T-helper 2 cell (primary cell): ENCODE measurements at regions not wholly inside any gene's neighbourhood (a gene's known extent, or its start where the extent isn't known, plus 50 kb on each side); places are given as distances from the start of the nearest gene placed in this dataset.

Experiments used
- DNase-seq, 5 experiments: peaks; one replicate each; pipeline versions ENCODE4 v3.0.0 to v3.0.0-alpha.2; 2012 to 2022

DNA sequence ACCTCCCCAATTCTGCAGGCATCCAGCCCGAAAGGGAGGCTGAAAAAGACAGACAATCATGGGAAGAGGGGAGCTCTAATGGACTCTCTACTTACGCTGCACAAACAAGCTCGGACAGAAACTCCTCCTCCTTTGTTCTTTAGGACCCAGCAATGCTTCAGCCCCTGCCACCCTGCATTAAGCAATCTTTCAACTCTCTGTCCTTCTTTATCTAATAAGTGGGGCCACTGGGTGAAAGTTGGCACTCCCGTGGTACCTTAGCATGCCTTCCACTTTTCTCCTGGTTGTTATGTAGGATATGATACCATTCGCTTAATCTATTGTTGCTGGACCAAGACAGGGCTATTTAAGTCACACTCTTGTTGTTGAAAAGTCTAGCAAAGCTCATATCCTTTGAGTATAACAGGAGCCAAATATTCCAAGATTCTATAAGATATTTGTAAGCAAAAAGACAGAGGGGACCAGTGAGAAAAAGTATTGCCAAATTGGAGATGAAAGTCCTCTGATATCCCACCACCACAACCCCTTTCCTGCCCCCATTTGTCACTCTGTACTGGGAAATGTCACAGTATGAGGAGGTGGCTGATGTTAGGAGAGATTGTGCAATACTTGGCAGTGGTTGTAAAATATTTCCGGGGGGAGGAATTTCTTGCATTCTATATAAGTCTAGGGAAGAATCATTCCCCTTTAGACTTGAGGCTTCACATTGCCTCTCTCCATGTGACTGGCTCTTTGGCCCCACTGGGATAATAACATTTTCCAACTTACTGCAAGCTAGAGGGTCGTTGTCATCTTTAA lies 137.3 kb upstream of the GJB5 start:
- no peak for DNase-seq

DNA sequence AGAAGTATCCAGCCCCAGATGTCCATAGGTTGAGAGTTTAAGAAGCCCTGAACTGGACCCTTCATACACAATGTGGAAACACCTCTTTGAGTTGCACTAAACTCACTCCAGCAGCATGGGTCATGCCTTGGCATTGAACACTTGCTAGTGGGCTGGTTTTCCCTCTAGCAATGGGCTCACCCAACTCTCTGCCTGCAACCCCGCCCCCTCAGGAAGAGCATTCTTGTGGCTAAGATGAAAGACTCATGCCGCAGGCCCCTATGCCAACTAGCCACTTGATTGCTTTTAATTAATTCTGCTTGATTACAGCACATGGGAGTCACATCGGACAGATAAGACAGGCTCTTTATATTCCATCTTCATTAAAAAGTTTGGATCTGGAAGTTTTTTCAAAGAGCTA lies 136.5 kb upstream of the GJB5 start:
- no peak for DNase-seq

DNA sequence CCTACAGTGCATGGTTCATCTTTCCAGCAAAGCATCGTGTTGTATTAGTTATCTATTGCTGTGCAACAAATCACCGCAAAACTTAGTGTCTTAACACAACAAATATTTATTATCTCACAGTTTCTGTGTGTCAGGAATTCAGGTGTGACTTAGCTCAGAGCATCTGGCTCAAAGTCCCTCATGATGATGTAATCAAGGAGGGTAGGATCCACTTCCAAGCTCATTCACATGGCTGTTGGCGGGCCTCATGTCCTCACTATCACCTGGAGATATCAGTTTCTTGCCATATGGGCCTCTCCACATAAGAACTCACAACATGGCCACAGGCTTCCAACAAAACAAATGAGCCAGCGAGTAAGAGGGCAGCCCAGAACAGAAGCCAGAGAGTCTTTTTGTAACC lies 135.6 kb upstream of the GJB5 start:
- no peak for DNase-seq

DNA sequence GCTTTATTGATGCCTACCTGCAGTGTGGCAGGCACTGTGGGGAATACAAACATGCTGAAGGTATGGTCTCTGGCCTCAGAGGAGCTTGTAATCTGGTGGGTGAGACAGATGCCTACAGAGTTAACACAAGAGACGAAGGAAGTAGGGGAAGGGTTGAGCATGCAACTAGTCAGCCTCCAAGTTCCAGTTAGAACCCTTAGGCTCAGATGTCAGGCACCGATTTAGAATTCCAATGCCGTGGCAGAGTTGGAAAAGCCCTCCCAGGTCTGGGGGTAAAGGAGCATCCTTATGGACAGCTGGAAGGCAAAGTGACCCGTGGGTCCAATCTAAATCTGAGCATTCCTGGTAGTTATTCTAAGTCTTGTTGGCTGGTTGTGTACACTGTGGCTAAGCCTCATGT lies 132.9 kb upstream of the GJB5 start:
- no peak for DNase-seq

DNA sequence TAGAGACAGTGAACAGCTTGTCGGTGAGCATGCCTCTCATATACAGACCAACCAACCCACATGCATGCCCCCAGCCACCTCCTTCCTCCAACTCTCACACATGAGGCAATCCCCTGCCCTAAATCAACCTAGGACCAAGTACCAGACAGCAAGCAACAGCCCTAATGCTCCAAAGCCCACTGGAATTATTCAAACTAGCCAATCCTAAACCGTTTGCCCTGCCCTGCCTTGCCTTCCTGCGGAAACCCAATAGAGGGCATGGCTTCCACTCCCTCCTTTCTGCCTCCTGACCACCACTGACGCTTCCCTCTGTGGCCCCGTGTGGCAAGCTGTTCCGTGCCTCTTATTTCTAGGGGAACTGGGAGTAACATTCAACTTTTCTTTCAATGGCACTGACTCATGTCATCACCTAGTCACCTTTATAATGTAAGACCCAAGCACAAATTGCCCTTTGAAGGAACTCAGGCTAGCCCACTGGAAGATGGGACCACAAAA lies 129.3 kb upstream of the GJB5 start:
- no peak for DNase-seq

DNA sequence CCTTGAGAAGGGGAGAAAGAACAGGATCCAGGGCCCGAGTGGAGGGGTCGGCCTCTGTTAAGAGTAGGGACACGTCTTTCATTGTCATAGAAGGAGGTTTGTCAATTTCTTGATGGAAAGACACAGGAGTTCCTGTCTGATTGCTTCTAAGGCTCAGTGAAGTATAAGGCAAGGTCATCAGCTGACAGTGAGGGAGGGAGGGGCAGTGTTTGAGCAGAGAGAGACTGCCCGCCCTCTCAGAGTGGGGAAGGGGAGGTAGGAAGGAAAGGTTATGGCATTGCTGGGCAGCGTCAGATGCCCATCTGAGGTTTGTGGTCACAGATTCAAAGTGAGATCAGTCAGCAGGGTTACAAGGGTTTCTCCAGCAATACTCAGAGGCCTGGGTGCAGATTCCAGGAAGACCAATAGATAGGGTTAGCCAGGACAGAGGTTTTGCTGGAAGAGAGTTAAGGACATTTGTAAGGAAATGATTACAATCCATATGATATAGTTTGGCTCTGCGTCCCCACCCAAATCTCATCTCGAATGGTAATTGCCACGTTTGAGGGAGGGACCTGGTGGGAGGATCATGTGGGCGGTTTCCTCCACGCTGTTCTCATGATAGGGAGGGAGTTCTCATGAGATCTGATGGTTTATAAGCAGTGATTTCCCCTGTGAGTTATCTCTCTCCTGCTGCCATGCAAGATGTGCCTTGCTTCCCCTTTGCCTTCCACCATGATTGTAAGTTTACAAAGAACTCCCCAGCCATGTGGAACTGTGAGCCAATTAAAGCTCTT lies 127.2 kb upstream of the GJB5 start:
- no peak for DNase-seq

DNA sequence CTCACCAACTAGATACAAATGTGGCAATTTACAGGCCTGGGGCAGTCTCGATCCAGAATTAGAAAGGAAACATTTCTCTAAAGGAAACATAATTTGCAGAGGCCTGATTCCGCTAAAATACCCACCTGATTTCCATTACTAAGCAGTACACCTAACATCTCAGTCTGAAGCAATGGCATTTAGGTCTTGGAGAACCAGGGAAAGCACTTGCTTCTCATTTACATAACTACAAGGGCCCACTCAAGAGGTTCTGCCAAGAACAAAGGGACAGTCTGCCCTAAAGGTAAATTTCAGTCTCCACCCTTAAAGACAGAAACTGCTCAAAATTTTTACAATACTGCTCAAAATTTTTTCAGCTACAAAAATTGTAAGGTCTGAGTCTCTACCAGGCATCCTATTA lies 123.7 kb upstream of the GJB5 start:
- DNase-seq: no peak

DNA sequence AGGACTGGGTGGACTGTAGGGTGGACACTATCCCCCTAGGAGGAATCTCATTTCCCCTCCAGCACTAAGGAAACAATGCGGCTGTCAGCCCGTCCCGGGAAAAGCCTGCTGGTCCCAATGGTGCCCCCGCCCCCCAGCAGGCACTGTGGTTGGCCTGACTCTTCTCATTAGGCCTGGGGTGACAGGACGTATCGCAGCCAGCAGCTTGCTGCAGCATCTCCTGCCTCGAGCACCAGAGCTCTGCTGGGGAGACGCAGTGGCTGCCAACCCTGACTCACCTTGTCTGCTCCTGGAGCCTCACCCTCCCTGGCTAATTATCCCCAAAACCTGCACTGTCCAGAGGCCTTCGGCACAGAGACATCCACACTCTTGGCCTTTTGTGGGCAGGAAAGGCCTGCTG lies 115.1 kb upstream of the GJB5 start:
- DNase-seq: no peak

DNA sequence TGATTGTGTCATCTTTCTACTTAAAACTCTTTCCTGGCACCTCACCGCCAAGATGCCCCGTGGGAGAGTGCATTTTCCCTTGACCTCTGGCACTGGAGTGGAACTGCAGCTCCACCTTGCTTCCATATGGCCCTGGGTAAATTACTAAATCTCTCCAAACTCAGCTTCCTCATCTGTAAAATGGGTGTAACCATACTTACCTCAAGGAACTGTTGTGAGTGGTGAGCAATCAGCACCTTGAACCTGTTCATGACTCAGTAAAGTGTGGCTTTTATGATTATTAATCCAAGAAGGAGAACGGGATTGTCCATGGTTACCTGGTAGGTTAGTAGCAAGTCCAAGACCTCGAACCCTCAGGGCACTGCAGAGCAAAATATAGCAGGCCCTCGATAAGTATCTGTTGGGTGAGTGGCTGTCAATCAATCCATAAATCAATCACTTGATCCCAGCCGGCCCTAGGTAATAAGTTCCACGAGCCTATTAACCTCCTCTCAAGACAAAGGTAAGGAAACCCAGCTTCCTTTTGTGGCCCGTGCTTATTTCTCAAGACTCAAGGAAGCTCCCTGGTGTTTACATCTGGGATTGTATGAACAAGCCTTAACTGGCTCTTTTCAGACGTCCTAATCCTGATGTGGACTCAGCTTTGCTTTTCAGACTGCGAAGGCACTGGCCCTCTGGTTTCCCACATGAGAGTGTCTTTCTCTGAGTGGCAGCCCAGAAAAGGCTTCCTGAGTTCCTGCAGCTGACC lies 114.0 kb upstream of the GJB5 start:
- DNase-seq: no peak

DNA sequence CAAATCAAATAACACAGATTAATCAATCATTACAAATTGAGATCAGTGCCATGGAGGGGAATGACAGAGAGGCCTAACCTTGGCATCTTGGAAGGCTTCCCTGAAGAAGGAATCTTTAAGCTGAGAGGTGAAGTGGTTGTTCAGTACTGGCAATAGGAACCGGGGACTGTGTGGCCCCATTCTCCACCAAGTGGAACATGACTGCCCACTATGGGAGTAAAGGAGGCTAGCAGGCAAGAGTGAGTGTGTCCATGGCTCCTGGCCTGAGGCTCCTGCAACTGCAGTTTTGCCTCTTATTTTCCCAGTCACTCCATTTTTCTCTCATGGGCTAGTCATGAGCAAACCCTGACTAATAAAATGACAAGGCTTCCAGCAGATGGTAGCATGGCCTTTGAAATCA lies 112.2 kb upstream of the GJB5 start:
- DNase-seq: no peak

DNA sequence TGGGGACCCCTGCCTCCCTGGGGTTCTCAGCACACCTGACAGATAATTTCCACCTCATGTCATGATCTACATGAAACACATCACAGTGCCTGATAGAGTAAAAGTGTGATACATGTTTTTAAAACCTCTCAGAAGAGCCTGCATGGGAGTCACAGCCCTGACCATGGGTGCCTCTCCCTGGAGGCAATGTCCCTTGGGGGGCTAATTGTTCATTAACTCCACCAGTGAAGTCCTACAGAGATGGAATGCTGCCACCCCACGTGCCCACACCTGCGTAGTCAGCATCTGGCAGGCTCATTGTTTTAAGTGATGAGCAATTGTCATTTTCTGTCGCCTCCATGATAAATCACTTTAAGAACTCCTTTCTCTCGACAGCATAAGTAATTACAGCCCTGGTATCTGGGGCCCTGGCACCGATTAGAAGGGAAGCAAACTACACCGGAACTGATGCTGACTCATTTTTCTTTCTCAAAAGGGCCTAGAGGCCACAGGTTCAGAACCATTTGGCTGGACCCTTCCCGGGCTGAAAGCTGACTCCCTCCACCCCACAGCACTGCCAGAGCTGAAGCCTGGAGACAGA lies 109.6 kb upstream of the GJB5 start:
- no peak for DNase-seq

DNA sequence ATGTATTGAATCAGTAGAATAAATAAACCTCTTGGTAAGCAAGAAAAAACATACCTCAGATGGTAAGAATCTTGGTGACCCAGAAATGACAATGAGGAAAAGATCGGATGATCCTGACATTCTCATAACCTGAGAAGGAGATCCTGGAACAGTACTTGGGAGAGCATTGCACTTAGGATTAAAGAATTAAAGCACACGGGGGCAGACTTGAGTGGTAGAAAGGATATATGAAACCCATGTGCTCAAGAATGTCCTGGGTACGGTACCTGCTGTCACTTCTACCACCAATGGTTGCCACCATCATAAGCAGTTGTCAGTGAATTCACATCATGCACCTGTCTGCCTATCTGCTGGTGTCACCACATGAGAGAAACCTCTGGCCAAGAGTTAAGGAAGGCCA lies 108.9 kb upstream of the GJB5 start:
- no peak for DNase-seq

DNA sequence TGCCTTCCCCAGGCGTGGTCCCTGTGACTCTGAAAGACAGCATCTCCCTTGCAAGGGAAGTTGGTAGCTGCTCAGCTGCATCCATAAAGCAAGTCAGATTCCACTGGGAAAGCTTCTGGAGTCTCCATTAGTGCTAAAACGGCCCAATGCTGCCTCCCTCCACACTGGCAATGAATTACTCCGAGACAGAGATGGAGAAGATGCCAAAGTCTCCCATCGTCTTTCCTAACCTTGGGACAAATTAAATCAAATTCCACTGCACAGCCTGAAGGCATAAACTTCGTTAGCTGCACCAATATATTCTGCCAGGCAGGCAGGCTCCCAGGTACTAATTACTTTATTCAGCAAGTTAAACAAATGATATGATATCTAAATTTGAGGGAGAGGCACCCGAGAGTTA lies 106.3 kb upstream of the GJB5 start:
- DNase-seq: no peak

DNA sequence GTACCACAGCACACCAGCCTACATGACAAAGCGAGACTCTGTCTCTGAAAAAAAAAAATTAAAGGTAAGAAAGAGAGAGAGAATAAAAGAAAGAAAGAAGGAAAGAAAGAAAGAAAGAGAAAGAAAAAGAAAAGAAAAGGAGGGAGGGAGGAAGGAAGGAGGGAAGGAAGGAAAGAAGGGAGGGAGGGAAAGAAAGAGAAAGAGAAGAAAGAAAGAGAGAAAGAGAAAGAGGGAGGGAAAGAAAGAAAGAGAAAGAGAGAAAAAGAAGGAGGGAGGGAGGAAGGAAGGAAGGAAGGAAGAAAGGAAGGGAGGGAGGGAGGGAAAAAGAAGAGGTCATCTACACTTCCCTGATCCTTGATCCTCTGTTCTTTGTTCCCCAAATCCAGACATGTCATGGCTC lies 104.8 kb upstream of the GJB5 start:
- no peak for DNase-seq

DNA sequence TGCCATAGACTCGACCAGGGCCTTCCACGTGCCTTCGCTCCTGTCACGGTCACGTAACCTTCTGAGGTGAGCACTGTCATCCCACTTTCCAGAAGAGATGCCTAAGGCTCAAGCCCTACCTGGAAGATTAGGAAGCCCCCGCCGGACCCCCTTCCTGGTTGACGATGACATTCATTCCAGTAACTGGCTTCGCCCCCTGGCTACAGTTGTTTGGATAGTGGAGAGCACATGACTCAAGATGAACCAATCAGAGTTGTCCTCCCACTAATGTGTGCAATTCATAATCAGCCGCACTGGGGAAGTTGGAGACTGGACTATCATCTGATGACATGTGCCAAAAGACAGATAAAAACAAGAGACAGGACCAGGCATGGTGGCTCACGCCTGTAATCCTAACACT lies 104.0 kb upstream of the GJB5 start:
- DNase-seq: no peak

DNA sequence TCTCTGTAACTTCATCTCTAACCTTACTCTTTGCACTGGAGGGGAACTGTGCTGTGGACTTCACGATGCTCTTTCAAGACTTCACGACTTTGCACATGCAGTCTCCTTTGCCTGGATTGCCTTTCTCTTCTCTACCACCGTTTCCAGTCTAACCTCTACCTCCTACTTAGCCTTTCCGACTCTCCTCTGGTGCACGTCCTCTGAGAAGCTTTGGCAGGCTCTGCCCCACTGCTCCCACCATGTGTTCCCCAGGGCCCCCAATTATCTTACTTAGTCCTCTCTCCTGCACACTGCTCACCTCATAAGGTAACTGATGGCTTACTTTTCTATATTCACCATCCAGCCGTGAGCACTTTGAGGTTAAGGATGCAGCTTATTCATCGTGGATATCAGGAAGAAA lies 101.7 kb upstream of the GJB5 start:
- no peak for DNase-seq

DNA sequence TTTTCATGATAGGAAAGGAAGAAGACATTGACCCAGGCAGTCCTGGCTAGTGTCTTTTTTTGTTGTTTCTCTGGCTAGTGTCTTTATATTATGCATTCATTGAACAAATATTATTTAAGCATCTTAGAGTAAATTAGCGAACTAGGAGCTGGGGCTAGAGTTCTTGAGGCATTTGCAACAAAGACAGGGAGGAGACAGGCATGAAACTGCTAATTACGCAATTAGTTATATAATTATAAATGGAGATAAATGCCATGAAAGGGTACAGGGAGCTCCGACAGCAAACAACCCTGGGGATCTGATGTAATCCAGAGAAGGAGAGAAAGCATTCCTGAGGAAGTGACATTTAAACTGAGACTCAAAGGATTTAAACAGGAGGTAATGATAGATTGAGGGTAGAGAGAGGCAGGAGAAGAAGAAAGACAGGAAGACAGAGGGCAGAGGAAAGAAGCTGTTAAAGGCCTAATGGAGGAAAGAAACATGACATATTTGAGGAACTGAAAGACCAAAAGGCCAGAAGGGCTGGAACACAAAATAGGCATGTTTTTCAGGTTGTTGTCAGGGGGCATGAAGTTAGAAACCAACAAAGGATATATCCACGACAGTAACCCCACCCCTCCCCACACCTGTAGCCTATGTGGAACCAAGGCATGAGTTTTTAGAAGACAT lies 99.5 kb upstream of the GJB5 start:
- DNase-seq: no peak

DNA sequence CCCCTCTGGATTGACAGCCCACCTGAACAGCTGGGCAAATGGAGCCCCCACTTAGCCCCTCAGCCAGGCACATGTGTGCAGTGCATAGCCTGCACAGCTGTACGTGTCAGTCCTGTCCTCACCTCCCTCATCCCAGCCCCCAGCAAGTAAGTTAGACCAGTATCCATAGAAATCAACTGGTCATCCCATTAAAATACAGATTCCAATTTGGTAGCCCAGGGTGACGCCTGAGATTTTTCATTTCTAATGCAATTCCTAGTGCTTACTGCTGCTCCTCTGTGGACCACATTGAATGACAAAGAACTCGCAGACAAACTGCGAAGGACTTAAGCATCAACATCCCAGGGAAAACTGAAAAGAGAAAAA lies 99.0 kb upstream of the GJB5 start:
- DNase-seq: no peak

DNA sequence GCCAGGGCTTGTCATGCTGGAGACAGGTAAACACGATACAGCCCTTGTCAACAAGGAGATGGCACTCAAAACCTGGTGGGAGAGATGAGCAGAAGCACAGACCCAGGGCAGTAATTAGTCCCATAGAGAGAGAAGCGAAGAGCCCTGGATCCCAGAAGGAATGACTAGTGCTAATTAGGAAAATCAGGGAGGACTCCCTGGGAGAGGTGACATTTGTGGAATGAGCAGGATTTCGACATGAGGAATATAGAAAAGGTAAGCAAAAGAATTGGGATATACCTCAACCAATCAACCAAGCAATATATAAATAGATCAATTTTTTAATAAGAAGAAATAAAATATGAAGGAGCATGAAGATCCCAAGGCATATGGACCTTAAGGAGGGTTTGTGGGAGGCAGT lies 98.5 kb upstream of the GJB5 start:
- no peak for DNase-seq

DNA sequence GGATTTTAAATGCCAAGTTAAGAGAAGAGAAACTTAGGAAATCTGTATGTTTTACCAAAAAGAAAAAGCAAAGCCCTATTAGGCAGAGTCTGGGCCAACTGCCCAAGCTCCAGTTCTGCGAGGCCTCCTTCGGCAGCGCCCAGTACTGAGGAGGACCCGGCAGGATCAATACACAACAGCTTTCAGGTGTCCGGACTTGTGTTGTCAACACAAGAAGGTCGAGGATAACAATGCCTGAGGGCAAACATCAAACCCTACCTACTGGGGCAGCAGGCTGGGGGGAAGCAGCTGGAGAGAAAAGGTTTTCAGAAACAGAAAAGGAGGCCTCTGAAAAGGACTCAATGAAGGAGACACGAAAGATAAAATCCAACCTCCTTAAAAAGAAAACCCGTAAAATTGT lies 98.1 kb upstream of the GJB5 start:
- DNase-seq: no peak

DNA sequence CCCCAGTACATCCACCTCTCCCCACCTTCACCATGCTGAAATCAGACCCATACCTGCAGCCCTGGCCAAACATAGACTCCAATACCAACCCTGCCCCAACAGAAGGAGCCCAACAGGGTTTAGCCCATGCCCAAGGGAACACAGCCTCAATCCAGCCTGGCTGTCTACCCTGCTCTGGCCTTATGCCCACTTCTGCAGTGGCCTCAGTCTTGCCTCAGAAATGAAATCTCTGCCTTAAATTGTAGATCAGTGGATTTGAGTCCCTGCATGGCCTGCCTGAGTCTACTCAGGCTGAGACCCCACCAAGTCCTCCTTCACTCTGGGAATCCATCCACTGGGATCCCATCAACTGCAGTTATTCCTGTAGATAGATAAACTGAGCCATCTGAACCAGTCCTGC lies 97.6 kb upstream of the GJB5 start:
- no peak for DNase-seq

DNA sequence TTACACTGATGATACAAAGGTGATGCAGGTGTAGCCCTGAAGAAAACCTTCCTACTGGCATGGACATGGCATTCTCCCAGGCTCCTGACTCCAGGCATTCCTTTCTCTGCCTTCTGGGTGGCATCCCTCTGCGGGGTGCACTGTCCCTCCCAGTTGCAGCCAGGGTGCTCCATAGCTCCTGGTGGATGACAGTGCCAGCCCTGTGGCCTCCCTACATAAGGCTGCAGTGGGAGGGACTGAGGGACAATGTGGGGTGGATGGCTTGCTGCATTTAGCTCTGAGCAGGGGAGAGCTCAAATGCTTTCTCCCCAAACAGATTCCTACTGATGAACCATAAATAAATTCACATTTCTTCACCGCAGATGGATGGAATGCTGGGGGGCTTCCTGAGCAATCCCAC lies 97.0 kb upstream of the GJB5 start:
- no peak for DNase-seq

DNA sequence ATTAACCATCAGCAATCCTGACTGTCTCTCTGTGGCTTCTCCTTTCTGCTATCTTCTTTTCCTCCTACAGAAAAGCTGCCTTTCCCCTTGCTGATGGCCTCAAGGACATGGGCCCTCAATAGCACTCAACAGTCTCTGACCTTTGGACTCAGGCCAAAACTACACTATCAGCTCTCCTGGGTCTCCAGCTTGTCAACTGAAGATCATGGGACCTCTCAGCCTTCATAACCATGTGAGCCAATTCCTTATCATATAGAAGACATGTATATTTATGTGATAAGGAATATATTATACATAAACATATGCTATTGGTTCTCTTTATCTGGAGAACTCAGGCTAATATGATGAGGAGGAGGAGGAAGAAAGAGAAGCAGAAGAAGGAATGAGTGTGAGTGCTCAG lies 91.8 kb upstream of the GJB5 start:
- DNase-seq: no peak
